DMS153 treated with DMSO at 0.1 percent for 48 hours (cell line): ENCODE measurements at regions not wholly inside any gene's neighbourhood (a gene's known extent, or its start where the extent isn't known, plus 50 kb on each side); places are given as distances from the start of the nearest gene placed in this dataset.

ENCODE experiments used
- DNase-seq: peaks from one replicate; lab custom pipeline; 2025; ENCODE audit not compliant: unreplicated experiment; lab: John Stamatoyannopoulos, UW

GRCh38 chr4:35912174-35912573, 332.1 kb downstream of the ARAP2 start:
- no peak for DNase-seq

GRCh38 chr4:35918491-35918977, 325.8 kb downstream of the ARAP2 start:
- DNase-seq, result no peak

DNA sequence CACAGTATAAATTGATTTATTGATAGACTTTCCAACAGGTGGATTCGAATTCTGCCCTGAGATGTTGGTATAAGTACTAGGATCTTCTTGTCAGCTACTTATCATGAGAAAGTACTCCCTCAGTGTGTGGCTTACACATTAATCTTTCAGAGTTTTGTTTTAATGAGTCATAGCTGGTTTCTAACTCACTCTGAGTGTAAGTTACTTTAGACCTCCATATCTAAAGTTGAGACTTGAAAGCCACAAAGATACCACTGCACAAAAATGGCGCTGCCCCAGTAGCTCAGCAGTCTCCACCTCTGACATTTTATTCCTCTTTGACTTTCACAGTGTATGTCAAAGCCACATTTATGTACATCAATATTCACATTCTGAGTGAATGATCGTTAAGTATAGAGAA, 318.5 kb downstream of the ARAP2 start:
- DNase-seq, result no peak

GRCh38 chr4:35926788-35927187, 317.5 kb downstream of the ARAP2 start:
- DNase-seq, result no peak

DNA sequence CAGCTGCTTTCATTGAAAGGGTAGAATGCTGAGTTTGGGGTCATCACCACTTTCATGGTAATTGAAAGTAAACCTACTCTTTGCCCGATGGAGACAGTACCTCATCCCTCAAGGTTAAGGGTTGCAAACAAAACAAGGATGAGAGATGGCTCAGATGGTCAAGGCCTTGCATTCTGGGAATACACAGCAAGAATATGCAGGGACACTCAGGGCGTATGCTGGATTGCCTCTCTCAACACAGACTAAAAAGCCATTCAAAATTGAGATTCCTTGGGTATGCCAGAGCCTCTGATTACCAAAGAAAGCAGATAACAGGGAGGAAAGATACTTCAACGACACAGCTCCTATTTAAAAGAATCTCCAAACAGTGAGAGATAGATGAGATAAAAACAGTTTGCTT, 310.4 kb downstream of the ARAP2 start:
- no peak for DNase-seq

- no peak for DNase-seq
Measured at GRCh38 chr4:35934320-35934981, 309.9 kb downstream of the ARAP2 start.

DNA sequence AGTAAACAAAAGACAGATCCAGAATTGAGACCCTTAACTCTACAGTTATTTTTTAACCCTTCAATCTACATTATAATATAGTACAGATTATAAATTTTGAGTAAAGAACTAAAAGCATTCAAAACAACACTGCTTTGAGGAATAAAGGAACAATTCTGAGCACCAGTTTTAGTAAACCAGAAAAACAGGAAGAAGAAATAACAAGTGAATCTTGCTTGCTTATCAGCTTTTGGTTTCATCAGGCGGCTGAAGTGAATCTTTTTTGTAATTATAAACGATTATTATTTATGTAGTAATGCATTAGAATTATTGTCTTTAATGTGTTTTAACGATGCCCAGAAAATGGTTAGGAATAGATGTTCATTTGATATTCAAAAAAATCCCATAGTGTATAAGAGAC, 305.4 kb downstream of the ARAP2 start:
- DNase-seq, result no peak

GRCh38 chr4:35939751-35940150, 304.6 kb downstream of the ARAP2 start:
- DNase-seq, result no peak

DNA sequence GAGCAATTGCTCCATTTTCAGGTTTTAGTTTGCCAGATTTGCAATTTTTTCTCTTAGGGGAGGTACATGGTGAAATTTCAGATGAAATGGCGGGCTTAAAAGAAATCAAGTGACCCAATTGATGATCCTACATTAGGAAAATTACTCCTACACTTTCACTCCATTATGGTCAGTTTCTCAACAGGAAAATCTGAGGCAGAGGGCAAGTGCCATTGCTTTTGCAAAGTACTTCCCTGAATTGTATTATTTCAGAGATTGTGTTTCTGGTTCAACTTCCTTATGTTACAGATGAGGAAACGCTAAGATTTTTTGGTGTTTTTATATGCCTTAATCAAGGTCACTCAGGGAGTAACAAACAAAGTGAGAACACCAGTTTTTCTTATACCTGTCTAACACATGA, 302.2 kb downstream of the ARAP2 start:
- DNase-seq, result no peak

GRCh38 chr4:35943606-35944005, 300.7 kb downstream of the ARAP2 start:
- DNase-seq, result no peak

GRCh38 chr4:35948171-35948570, 296.1 kb downstream of the ARAP2 start:
- DNase-seq, result no peak

- DNase-seq, result no peak
Measured at GRCh38 chr4:35950442-35950841, 293.9 kb downstream of the ARAP2 start.

DNA sequence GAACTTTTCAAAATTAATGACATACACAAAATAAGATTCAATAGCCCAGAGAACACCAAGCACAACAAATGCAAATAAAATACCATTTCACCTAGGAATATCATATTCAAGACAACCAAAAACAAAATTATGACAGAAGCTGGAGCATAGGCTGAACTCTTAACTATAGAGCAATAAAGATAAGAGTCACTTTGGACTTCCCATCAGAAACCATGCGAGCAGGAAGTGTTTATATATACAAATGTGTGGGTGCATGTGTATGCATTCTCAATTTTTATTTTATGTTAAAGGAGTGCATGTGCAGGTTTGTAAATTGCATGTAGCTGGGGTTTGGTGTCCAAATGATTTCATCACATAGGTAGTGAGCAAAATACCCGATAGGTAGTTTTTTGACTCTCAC, 291.6 kb downstream of the ARAP2 start:
- DNase-seq, result no peak

DNA sequence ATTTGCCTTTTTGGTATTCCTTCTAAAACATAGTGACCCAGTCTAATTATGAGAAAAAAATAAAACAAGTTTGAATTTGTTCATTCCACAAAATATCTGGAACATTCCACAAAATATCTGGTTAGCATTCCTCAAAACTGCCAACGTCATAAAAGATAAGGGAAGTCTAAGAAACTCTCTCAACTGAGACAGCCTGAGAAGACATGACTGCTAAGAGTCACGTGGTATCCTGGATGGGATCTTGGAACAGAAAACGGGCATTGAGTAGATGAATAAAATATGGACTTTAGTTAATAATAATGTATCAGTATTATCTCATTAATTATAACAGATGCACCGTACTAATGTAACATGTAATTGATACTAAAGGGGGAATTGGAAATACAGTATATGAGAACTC, 280.9 kb downstream of the ARAP2 start:
- no peak for DNase-seq

GRCh38 chr4:35963974-35964515, 280.3 kb downstream of the ARAP2 start:
- no peak for DNase-seq

DNA sequence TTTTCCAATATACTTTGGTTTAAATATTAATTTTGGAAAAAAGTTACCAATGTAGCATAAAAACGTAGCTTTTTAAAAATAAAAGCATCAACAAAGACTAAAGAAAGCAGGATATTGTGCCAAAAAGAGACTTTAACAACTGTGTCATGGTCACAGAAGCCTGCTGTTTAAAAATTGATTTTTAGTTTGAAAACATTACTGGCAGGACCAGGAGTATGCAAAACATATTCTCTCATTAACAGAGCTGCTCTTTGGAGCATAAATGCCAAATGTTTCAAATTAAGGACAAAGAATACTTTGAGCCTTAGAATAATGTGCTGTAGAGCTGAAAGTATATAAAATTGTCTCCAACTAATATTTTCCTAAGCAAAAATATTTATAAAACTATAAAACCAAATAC, 279.0 kb downstream of the ARAP2 start:
- no peak for DNase-seq

GRCh38 chr4:35966566-35966965, 277.7 kb downstream of the ARAP2 start:
- no peak for DNase-seq

- no peak for DNase-seq
Measured at GRCh38 chr4:35970366-35970960, 273.9 kb downstream of the ARAP2 start.

DNA sequence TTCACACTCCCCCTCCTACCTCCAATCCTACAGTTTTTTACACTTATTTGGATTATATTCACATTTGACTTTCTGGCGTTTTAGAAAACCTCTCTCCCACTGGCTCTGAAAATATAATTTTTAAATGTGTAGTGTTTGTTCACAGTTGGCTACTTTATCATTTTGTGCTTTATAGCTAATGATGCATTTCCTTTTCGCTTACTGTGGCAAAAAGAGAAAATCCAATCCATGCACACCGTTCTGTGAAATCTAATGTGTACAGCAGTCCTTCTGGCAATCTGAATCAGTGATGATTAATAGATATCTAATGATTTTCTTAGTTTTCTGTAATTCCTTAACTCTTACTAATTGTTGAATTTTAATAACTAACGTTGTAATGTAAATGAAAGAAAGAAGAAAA, 271.5 kb downstream of the ARAP2 start:
- DNase-seq, result no peak

- DNase-seq, result no peak
Measured at GRCh38 chr4:35975617-35976355, 268.5 kb downstream of the ARAP2 start.

DNA sequence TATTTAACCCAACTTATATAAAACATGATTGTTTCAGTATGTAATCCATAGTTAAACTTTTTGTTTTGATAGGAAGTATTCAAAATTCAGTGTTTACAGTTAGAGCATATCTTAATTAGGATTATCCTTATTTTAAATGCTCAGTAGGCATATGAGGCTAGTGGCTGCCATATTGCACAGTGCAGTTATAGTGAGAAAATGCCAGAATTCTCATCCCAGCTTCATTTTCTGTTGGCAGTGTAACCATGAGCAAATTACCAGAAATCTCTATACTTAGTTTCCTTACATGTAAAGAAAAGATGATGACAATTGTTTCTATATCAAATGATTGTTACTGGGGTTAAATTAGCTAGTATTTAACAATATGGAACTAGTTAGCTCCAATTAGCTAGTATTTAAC, 265.8 kb downstream of the ARAP2 start:
- DNase-seq, result no peak

DNA sequence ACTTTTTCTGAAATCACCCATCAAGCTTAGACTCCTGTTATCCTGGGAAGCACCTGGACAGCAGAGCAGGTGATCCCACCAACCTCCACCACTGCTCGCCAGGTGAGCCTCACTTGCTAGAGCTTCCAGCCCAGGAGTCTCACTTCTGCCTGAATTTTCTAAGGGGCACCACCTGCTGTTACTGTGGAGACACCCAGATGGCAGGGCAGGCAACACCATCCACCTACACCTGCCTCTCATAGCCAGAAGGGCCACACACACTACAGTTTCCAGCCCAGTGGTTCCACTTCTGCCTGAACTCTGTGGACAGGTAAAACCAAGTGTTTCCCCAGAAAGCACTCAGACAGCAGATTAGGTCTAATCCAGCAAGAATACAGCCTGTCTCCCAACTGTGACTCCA, 262.0 kb downstream of the ARAP2 start:
- no peak for DNase-seq
